Vagina (tissue), 2 donors: ENCODE measurements at regions not wholly inside any gene's neighbourhood (a gene's known extent, or its start where the extent isn't known, plus 50 kb on each side); places are given as distances from the start of the nearest gene placed in this dataset.

ENCODE experiments used
- DNase-seq, 2 donors: peaks; one replicate each; pipeline ENCODE4 v3.0.0-alpha.2; 2017; ENCODE audit errors: extremely low spot score in 2 of 2
- H3K27ac ChIP-seq: fragments of 200-600 bp; sonication (generic); one replicate; pipeline ENCODE4 v1.5.1; 2019
- H3K27me3 ChIP-seq: fragments of 200-600 bp; sonication (generic); one replicate; pipeline ENCODE4 v1.5.1; 2019
- H3K36me3 ChIP-seq, 2 donors: fragments of 200-600 bp; sonication (generic); one replicate each; pipeline ENCODE4 v1.5.1; 2017 to 2019
- H3K4me1 ChIP-seq: fragments of 200-600 bp; sonication (generic); one replicate; pipeline ENCODE4 v1.5.1; 2019
- H3K4me3 ChIP-seq, 2 donors: fragments of 200-600 bp; sonication (generic); 1 replicate in 1 of 2; 2 replicates in 1 of 2; pipeline ENCODE4 v1.5.1; 2016 to 2019
- H3K9me3 ChIP-seq: fragments of 200-600 bp; sonication (generic); one replicate; pipeline ENCODE4 v1.5.1; 2019
- CTCF ChIP-seq, 3 experiments: fragments of 450-650 bp in 2 of 3; fragments of 200-600 bp in 1 of 3; sonication (generic) in 1 of 3; IDR thresholded peaks; one replicate each; pipeline ENCODE4 v1.5.1; 2017 to 2019; ENCODE audit warnings: antibody characterized with exemption in 3 of 3, mild to moderate bottlenecking in 2 of 3, moderate library complexity in 2 of 3
- POLR2A ChIP-seq, 2 donors: fragments of 450-650 bp; IDR thresholded peaks; one replicate each; pipeline ENCODE4 v1.6.1; 2017; ENCODE audit warnings: antibody characterized with exemption in 2 of 2, mild to moderate bottlenecking in 2 of 2, moderate library complexity in 2 of 2
- POLR2AphosphoS5 ChIP-seq, 2 donors: sonication (generic); formaldehyde crosslinking; IDR thresholded peaks; one replicate each; pipeline ENCODE4 v1.9.0; 2017; ENCODE audit warnings: antibody characterized with exemption in 2 of 2, mild to moderate bottlenecking in 2 of 2, low read depth in 1 of 2; ENCODE audit not compliant: insufficient read depth in 1 of 2
- intact Hi-C: fragments of 100-400 bp; cut with DNase I; formaldehyde crosslinking; loops from one replicate; pipeline ENCODE4 v1.15.1; 2023

GRCh38 chr16:77589071-77589765 is 133.1 kb upstream of the NUDT7 start:
- Histone ChIP-seq H3K27me3 (no peaks in the 10 kb centered on the region), H3K4me1 (no peaks in the 10 kb centered on the region), H3K27ac (no peak overlapping the region), H3K9me3 (no peaks in the 10 kb centered on the region), H3K36me3 (no peaks in the 10 kb centered on the region), H3K4me3 (no peak overlapping the region)
- intact Hi-C loops: loop anchor here (10.0 kb wide), 1 partner anchor 76 kb away; no protein-coding TSS in a partner anchor
- no peak for DNase-seq
- TF ChIP-seq POLR2AphosphoS5 (IDR thresholded peaks at IDR 0.05; ENCODE audit: insufficient read depth in 1 of 2, low read depth in 1 of 2) (no peak), POLR2A (IDR thresholded peaks at IDR 0.05) (no peak), CTCF (IDR thresholded peaks at IDR 0.05) (no peak)

DNA sequence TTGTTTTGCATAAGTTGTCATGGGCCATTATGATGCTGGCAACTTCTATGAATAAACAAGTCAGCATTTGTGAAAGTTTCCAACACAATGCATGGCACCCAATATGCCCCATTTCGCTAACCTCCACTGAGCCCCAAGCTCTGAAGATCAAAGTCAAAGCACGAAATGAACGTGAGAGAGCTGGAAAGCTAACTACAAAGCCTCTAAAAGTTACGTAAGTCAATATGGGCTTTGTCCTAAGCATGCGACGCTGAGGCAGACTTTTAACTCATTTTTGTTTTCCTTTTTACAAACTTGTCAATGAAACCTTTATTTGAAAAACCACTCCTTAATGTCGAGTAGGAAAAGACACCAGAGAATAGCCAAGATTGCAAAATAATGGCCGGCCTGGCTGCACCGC is 131.6 kb upstream of the NUDT7 start:
- no peak for DNase-seq
- TF ChIP-seq POLR2A (IDR thresholded peaks at IDR 0.05): no peak
- no peak for TF ChIP-seq CTCF (IDR thresholded peaks at IDR 0.05)
- no peak for TF ChIP-seq POLR2AphosphoS5 (IDR thresholded peaks at IDR 0.05; ENCODE audit: insufficient read depth in 1 of 2, low read depth in 1 of 2)
- Histone ChIP-seq H3K36me3 (no peaks in the 10 kb centered on the region), H3K4me1 (no peaks in the 10 kb centered on the region), H3K27ac (no peak overlapping the region), H3K9me3 (no peaks in the 10 kb centered on the region), H3K27me3 (no peaks in the 10 kb centered on the region), H3K4me3 (no peak overlapping the region)
- intact Hi-C loops: no loop called here

- no peak overlapping the region for H3K27ac ChIP-seq
- H3K4me3 ChIP-seq: no peak overlapping the region
- TF ChIP-seq POLR2A (IDR thresholded peaks at IDR 0.05) (no peak), POLR2AphosphoS5 (IDR thresholded peaks at IDR 0.05; ENCODE audit: insufficient read depth in 1 of 2, low read depth in 1 of 2) (no peak), CTCF (IDR thresholded peaks at IDR 0.05) (no peak)
- no peak for DNase-seq
- no peaks in the 10 kb centered on the region for H3K27me3 ChIP-seq
- intact Hi-C loops: no loop called here
- H3K36me3 ChIP-seq: no peaks in the 10 kb centered on the region
- no peaks in the 10 kb centered on the region for H3K9me3 ChIP-seq
- H3K4me1 ChIP-seq: no peaks in the 10 kb centered on the region
Measured at GRCh38 chr16:77591347-77591746, 131.0 kb upstream of the NUDT7 start.

- intact Hi-C loops: no loop called here
- H3K27ac ChIP-seq: no peak overlapping the region
- DNase-seq: no peak
- H3K9me3 ChIP-seq: no peaks in the 10 kb centered on the region
- H3K4me3 ChIP-seq: no peak overlapping the region
- H3K27me3 ChIP-seq: no peaks in the 10 kb centered on the region
- no peaks in the 10 kb centered on the region for H3K36me3 ChIP-seq
- TF ChIP-seq POLR2A (IDR thresholded peaks at IDR 0.05) (no peak), CTCF (IDR thresholded peaks at IDR 0.05) (no peak), POLR2AphosphoS5 (IDR thresholded peaks at IDR 0.05; ENCODE audit: insufficient read depth in 1 of 2, low read depth in 1 of 2) (no peak)
- H3K4me1 ChIP-seq: no peaks in the 10 kb centered on the region
Measured at GRCh38 chr16:77592021-77592420, 130.3 kb upstream of the NUDT7 start.

- H3K9me3 ChIP-seq: no peaks in the 10 kb centered on the region
- DNase-seq: no peak
- H3K4me3 ChIP-seq: no peak overlapping the region
- no peaks in the 10 kb centered on the region for H3K36me3 ChIP-seq
- H3K4me1 ChIP-seq: no peaks in the 10 kb centered on the region
- H3K27me3 ChIP-seq: no peaks in the 10 kb centered on the region
- H3K27ac ChIP-seq: no peak overlapping the region
- intact Hi-C loops: no loop called here
- TF ChIP-seq CTCF (IDR thresholded peaks at IDR 0.05): no peak
- TF ChIP-seq POLR2AphosphoS5 (IDR thresholded peaks at IDR 0.05; ENCODE audit: insufficient read depth in 1 of 2, low read depth in 1 of 2): no peak
- no peak for TF ChIP-seq POLR2A (IDR thresholded peaks at IDR 0.05)
Measured at GRCh38 chr16:77594057-77594456, 128.3 kb upstream of the NUDT7 start.
